ENCODE measurements at regions not wholly inside any gene's neighbourhood (a gene's known extent, or its start where the extent isn't known, plus 50 kb on each side); places are given as distances from the start of the nearest gene placed in this dataset.

DNA sequence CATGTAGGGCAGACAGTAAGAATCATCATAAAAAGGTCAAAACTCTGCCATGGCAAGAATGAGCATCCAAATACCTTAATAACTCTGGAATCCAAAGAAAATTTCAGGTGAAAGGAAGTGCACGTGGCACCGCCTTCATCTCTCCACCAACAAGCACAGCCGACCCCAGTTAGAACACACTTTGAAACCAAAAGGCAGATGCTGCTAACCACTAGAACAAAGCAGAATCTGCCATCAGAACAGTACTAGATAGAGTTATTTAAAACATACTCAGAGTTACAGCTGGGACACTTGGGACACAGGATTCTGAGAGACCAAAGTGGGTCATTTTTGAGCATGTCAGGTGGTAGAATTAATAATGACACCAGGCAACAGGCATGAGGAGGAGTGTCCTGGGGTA is 106.7 kb upstream of the SOD1 start:
- Histone ChIP-seq H3K36me3 (no peaks in the 10 kb centered on the region), H3K27me3 (peaks cover 4 to 11% of the 10 kb centered on the region in 2 donors), H3K4me3 (no peak overlapping the region), H3K27ac (no peak overlapping the region), H3K4me1 (peaks cover 0 to 4% of the 10 kb centered on the region in 2 donors), H3K9me3 (no peaks in the 10 kb centered on the region)
- no peak for DNase-seq (ENCODE audit: low spot score in 2 of 2)
- intact Hi-C loops (cut with DNase I; ENCODE audit: low total_unique reads): no loop called here
- TF ChIP-seq, protein P1, sequence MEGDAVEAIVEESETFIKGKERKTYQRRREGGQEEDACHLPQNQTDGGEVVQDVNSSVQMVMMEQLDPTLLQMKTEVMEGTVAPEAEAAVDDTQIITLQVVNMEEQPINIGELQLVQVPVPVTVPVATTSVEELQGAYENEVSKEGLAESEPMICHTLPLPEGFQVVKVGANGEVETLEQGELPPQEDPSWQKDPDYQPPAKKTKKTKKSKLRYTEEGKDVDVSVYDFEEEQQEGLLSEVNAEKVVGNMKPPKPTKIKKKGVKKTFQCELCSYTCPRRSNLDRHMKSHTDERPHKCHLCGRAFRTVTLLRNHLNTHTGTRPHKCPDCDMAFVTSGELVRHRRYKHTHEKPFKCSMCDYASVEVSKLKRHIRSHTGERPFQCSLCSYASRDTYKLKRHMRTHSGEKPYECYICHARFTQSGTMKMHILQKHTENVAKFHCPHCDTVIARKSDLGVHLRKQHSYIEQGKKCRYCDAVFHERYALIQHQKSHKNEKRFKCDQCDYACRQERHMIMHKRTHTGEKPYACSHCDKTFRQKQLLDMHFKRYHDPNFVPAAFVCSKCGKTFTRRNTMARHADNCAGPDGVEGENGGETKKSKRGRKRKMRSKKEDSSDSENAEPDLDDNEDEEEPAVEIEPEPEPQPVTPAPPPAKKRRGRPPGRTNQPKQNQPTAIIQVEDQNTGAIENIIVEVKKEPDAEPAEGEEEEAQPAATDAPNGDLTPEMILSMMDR (IDR thresholded peaks at IDR 0.05): no peak
- TF ChIP-seq POLR2A (IDR thresholded peaks at IDR 0.05) (no peak), POLR2AphosphoS5 (IDR thresholded peaks at IDR 0.05) (no peak)

- Histone ChIP-seq H3K4me1 (no peaks in the 10 kb centered on the region), H3K36me3 (no peaks in the 10 kb centered on the region), H3K27me3 (no peaks in the 10 kb centered on the region), H3K4me3 (no peak overlapping the region), H3K27ac (no peak overlapping the region), H3K9me3 (no peaks in the 10 kb centered on the region)
- TF ChIP-seq POLR2A (IDR thresholded peaks at IDR 0.05) (no peak), POLR2AphosphoS5 (IDR thresholded peaks at IDR 0.05) (no peak)
- TF ChIP-seq, protein P1 (IDR thresholded peaks at IDR 0.05): no peak
- intact Hi-C loops (cut with DNase I; ENCODE audit: low total_unique reads): no loop called here
- no peak for DNase-seq (ENCODE audit: low spot score in 2 of 2)
Observed at GRCh38 chr21:31550070-31550469, 109.4 kb upstream of the SOD1 start.

DNA sequence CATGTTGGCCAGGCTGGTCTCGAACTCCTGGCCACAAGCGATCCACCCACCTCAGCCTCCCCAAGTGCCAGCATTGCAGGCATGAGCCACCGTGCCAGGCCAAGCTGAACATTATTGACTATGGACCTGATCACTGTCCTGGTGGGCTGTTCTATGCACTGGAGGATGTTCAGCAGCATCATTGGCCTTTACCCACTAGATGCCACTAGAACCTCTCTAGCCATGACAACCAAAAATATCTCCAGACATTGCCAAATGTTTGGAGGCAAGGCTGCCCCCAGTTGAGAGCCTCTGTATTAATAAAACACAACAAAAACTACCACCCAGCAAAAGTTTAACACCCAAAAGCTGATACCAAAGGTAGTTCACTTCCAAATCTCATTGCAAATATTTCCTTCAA is 110.8 kb upstream of the SOD1 start:
- Histone ChIP-seq H3K4me3 (no peak overlapping the region), H3K36me3 (no peaks in the 10 kb centered on the region), H3K27me3 (no peaks in the 10 kb centered on the region), H3K27ac (no peak overlapping the region), H3K4me1 (no peaks in the 10 kb centered on the region), H3K9me3 (no peaks in the 10 kb centered on the region)
- DNase-seq (ENCODE audit: low spot score in 2 of 2): no peak
- intact Hi-C loops (cut with DNase I; ENCODE audit: low total_unique reads): no loop called here
- TF ChIP-seq POLR2A (IDR thresholded peaks at IDR 0.05) (no peak), POLR2AphosphoS5 (IDR thresholded peaks at IDR 0.05) (no peak)
- TF ChIP-seq, protein P1 (IDR thresholded peaks at IDR 0.05): no peak

DNA sequence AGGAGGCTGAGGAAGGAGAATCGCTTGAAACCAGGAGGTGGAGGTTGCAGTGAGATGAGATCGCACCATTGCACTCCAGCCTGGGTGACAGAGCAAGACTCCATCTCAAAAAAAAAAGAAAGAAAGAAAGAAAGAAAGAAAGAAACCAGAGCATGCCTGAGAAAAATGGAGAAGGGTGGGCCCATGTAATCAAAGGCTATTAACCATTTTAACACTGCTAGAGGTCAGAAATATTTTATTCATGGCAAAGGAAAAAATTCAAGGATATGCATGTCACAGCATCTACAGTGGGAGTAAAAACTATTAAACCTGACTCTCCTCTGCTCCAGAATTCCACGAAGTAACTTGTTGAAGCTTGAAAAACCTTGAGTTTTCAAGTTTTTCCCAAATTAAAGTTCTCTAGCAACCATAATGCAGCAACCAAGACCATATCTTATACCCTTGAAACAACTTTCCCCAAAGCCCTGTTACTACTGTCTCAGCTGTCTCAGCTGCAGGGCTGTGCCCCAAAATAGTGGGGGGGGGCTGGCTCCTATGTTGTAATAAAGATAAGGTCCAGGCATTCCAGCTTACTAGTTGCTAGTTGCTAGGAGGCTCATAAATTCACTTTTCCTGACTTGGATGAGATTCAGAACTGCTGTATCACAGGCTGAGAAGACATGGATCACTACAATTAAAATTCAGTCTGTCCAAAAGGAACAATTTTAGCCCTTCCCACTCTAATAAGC is 112.9 kb upstream of the SOD1 start:
- H3K4me3 ChIP-seq: no peak overlapping the region
- intact Hi-C loops (cut with DNase I; ENCODE audit: low total_unique reads): no loop called here
- no peak for DNase-seq (ENCODE audit: low spot score in 2 of 2)
- H3K4me1 ChIP-seq: no peaks in the 10 kb centered on the region
- no peak overlapping the region for H3K27ac ChIP-seq
- no peaks in the 10 kb centered on the region for H3K36me3 ChIP-seq
- H3K27me3 ChIP-seq: no peaks in the 10 kb centered on the region
- H3K9me3 ChIP-seq: no peaks in the 10 kb centered on the region
- no peak for TF ChIP-seq POLR2AphosphoS5 (IDR thresholded peaks at IDR 0.05)
- TF ChIP-seq POLR2A (IDR thresholded peaks at IDR 0.05): no peak
- TF ChIP-seq, protein P1 (IDR thresholded peaks at IDR 0.05): no peak

DNA sequence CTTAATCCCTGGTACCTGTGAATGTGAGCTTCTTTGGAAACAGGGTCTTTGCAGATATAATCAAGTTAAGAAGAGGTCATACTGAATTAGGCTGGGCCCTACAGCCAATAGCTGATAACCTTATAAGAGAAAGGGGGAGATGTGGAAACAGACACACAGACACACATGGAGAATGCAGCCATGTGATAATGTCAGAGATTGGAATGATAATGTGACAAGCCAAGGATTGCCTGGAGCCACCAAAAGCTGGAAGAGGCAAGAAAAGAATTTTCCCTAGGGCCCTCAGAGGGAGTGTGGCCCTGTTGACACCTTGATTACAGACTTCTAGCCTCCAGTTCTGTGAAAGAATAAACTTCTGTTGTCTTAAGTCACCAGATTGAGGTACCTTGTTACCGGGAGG is 114.5 kb upstream of the SOD1 start:
- no peaks in the 10 kb centered on the region for H3K27me3 ChIP-seq
- no peaks in the 10 kb centered on the region for H3K36me3 ChIP-seq
- H3K4me3 ChIP-seq: no peak overlapping the region
- TF ChIP-seq POLR2AphosphoS5 (IDR thresholded peaks at IDR 0.05) (no peak), POLR2A (IDR thresholded peaks at IDR 0.05) (no peak)
- TF ChIP-seq, protein P1 (IDR thresholded peaks at IDR 0.05): no peak
- DNase-seq (ENCODE audit: low spot score in 2 of 2): no peak
- intact Hi-C loops (cut with DNase I; ENCODE audit: low total_unique reads): no loop called here
- no peak overlapping the region for H3K27ac ChIP-seq
- H3K9me3 ChIP-seq: no peaks in the 10 kb centered on the region
- H3K4me1 ChIP-seq: no peaks in the 10 kb centered on the region
